Uterus (tissue), 3 donors: ENCODE measurements at regions not wholly inside any gene's neighbourhood (a gene's known extent, or its start where the extent isn't known, plus 50 kb on each side); places are given as distances from the start of the nearest gene placed in this dataset.

Source experiments
- DNase-seq, 2 donors: peaks; one replicate each; pipeline ENCODE4 v3.0.0-alpha.2; 2019 to 2020
- H3K27ac ChIP-seq, 2 donors: fragments of 200-600 bp; sonication (generic); 1 replicate in 1 of 2; 2 replicates in 1 of 2; pipeline ENCODE4 v1.5.1; 2016 to 2018
- H3K27me3 ChIP-seq, 2 donors: fragments of 200-600 bp; sonication (generic); one replicate each; pipeline ENCODE4 v1.5.1; 2018 to 2019; ENCODE audit warnings: control low read depth in 1 of 2
- H3K36me3 ChIP-seq, 2 donors: fragments of 200-600 bp; sonication (generic); one replicate each; pipeline ENCODE4 v1.5.1; 2019; ENCODE audit warnings: control low read depth in 1 of 2
- H3K4me1 ChIP-seq, 2 donors: fragments of 200-600 bp; sonication (generic); one replicate each; pipeline ENCODE4 v1.5.1; 2018 to 2019; ENCODE audit warnings: control low read depth in 1 of 2
- H3K4me3 ChIP-seq, 2 donors: fragments of 200-600 bp; sonication (generic); 1 replicate in 1 of 2; 2 replicates in 1 of 2; pipeline ENCODE4 v1.5.1; 2018 to 2019; ENCODE audit warnings: mild to moderate bottlenecking in 1 of 2
- H3K9me3 ChIP-seq, 2 donors: fragments of 200-600 bp; sonication (generic); one replicate each; pipeline ENCODE4 v1.5.1; 2019; ENCODE audit warnings: control low read depth in 1 of 2
- POLR2A ChIP-seq, 2 donors: fragments of 450-650 bp; IDR thresholded peaks; one replicate each; pipeline ENCODE4 v1.6.1; 2016; ENCODE audit warnings: antibody characterized with exemption in 2 of 2, mild to moderate bottlenecking in 1 of 2, moderate library complexity in 1 of 2
- intact Hi-C: fragments of 100-400 bp; cut with DNase I; formaldehyde crosslinking; loops from one replicate; pipeline ENCODE4 v1.15.1; 2023; ENCODE audit warnings: low total_unique reads
- TF ChIP-seq, protein P1 (sequence below), 4 experiments: fragments of 200-600 bp in 2 of 4; fragments of 450-650 bp in 2 of 4; sonication (generic) in 2 of 4; IDR thresholded peaks; one replicate each; pipeline ENCODE4 v1.5.1; 2016 to 2019; ENCODE audit warnings: antibody characterized with exemption in 4 of 4, mild to moderate bottlenecking in 2 of 4, moderate library complexity in 1 of 4
- donor health status: DM: yes; HTN: yes; CAD: no.

DNA sequence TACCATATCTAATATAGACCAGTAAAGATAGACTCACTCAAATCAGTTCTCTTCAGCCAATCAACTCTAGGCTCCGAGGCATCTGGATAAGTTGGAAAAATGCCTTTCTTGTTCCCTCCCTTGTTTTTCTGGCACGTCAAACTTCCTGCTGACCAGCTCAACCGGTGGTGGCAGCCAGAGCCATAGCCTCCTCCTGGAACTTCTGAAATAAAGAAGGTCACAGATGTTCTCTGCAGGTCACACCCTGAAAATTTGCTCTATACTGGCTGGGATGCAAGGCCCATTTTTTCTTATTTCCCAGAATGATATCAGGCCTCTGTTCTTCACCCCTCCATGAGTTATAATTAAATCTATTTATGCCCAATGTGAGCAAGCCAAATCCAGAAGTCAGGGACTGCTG, 81.9 kb downstream of the BMP4 start:
- TF ChIP-seq, protein P1, sequence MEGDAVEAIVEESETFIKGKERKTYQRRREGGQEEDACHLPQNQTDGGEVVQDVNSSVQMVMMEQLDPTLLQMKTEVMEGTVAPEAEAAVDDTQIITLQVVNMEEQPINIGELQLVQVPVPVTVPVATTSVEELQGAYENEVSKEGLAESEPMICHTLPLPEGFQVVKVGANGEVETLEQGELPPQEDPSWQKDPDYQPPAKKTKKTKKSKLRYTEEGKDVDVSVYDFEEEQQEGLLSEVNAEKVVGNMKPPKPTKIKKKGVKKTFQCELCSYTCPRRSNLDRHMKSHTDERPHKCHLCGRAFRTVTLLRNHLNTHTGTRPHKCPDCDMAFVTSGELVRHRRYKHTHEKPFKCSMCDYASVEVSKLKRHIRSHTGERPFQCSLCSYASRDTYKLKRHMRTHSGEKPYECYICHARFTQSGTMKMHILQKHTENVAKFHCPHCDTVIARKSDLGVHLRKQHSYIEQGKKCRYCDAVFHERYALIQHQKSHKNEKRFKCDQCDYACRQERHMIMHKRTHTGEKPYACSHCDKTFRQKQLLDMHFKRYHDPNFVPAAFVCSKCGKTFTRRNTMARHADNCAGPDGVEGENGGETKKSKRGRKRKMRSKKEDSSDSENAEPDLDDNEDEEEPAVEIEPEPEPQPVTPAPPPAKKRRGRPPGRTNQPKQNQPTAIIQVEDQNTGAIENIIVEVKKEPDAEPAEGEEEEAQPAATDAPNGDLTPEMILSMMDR (IDR thresholded peaks at IDR 0.05): no peak
- TF ChIP-seq POLR2A (IDR thresholded peaks at IDR 0.05): no peak
- no peak for DNase-seq
- Histone ChIP-seq H3K27me3 (no peaks in the 10 kb centered on the region), H3K4me1 (no peaks in the 10 kb centered on the region), H3K9me3 (no peaks in the 10 kb centered on the region), H3K27ac (peak overlapping the region in 1 of 2 donors; percentile 39), H3K4me3 (no peak overlapping the region), H3K36me3 (no peaks in the 10 kb centered on the region)
- intact Hi-C loops: no loop called here

DNA sequence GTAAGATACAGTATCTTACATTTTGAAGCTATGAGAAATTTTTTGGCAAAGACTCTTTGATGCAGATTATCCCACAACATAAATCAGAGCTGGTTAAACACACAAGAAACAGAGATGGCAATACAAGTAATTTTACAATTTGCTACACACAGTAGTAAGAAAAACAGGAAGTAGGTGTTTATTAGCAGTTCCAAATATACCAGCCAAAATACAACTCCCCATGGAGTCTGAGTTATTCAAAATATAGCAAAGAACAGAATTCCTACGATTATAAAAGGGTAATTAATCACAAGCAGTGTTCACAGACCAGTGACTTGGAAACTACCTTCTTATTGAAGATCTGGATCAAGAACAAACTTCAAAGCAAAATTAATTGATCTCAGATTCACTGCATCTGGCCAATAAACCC, 83.9 kb downstream of the BMP4 start:
- intact Hi-C loops: no loop called here

DNA sequence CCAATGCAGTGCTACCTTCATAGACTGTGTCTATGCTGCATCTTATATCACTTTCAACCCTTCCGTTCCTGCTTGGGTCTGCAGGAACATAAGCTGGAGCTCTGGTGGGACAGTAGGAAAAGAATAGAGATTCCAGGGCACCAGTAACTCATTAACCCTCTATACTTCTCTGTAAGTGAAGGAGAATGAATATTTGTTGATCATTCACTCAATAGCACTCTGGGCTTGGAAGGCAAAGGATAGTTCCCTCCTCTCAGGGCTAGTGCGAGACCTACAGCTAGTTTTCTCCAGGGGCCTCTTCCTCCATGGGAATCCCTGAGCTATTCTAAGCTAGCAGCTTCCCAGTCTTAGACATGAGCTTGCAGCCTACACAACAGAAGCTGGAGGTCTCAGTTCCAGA, 84.7 kb downstream of the BMP4 start:
- TF ChIP-seq, protein P1 (IDR thresholded peaks at IDR 0.05): no peak
- H3K4me3 ChIP-seq: no peak overlapping the region
- no peaks in the 10 kb centered on the region for H3K27me3 ChIP-seq

More for the DNA sequence above, 83.9 kb downstream of the BMP4 start:
- Histone ChIP-seq H3K27me3 (no peaks in the 10 kb centered on the region), H3K9me3 (no peaks in the 10 kb centered on the region), H3K4me1 (no peaks in the 10 kb centered on the region), H3K36me3 (no peaks in the 10 kb centered on the region), H3K4me3 (no peak overlapping the region), H3K27ac (no peak overlapping the region)
- no peak for DNase-seq
- no peak for TF ChIP-seq POLR2A (IDR thresholded peaks at IDR 0.05)

DNA sequence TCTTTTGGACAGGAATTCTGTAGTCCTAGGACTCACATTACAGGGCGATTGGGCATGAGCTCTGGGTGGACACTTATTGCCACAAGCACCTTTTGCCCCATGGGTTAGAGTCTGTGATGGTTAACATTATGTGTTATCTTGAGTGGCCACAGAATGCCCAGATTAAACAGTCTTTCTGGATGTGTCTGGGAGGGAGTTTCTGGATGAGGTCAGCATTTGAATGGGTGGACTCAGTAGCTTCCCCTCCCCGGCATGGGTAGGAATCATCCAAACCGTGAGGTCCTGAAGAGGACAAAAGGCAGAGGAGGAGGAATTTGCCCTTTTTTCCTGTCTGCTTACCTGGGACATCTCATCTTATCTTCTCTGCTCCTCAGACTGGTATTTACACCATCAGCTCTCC, 85.6 kb downstream of the BMP4 start:
- Histone ChIP-seq H3K4me1 (no peaks in the 10 kb centered on the region), H3K9me3 (no peaks in the 10 kb centered on the region), H3K4me3 (no peak overlapping the region), H3K36me3 (no peaks in the 10 kb centered on the region), H3K27me3 (no peaks in the 10 kb centered on the region), H3K27ac (no peak overlapping the region)
- intact Hi-C loops: no loop called here
- TF ChIP-seq POLR2A (IDR thresholded peaks at IDR 0.05): no peak
- TF ChIP-seq, protein P1 (IDR thresholded peaks at IDR 0.05): no peak
- DNase-seq: no peak

More for the DNA sequence above, 84.7 kb downstream of the BMP4 start:
- Histone ChIP-seq H3K27ac (no peak overlapping the region), H3K4me1 (no peaks in the 10 kb centered on the region), H3K9me3 (no peaks in the 10 kb centered on the region), H3K36me3 (no peaks in the 10 kb centered on the region)
- DNase-seq: no peak
- intact Hi-C loops: no loop called here

DNA sequence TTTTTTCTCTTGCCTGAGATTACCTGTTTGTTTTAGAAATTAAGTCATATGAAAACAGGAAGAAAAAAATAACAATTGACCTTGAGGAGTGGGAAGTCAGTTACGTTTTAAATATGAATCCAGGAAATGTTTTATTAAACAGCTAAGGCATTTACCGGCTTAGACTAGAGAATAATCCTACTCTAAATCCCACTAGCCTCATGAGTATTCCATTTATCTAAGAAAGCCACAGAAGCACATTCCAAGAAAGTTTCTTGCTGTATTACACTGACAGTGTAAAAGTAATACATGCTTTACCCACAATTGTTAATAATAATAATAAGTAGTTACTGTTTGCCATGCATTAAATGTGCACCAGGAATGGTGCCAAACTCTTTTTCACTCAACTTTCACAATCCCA, 90.9 kb downstream of the BMP4 start:
- DNase-seq: no peak
- Histone ChIP-seq H3K4me3 (no peak overlapping the region), H3K27ac (no peak overlapping the region), H3K4me1 (no peaks in the 10 kb centered on the region), H3K36me3 (no peaks in the 10 kb centered on the region), H3K27me3 (no peaks in the 10 kb centered on the region), H3K9me3 (no peaks in the 10 kb centered on the region)
- intact Hi-C loops: no loop called here
- TF ChIP-seq, protein P1 (IDR thresholded peaks at IDR 0.05): no peak
- TF ChIP-seq POLR2A (IDR thresholded peaks at IDR 0.05): no peak

DNA sequence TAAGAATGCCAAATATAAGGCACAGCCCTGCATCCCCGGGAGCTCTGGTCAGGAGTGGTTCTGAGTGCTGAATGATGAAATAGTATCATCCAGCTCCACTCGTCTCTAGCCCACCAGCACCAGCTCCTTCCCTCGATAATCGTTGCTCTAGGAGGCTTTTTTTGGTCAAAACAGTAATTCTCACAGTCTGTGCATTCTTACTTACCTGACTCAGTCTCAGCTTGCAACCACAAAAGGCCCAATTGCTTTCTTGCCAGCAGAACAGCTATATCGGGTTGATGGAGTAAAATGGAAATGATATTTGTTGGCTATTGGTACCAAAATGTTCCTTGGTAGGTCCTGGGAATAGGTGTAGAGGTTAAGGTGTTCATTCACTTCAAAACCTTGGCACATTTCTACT, 94.8 kb downstream of the BMP4 start:
- H3K4me1 ChIP-seq: no peaks in the 10 kb centered on the region
- H3K27me3 ChIP-seq: no peaks in the 10 kb centered on the region
- no peak for DNase-seq
- H3K9me3 ChIP-seq: no peaks in the 10 kb centered on the region
- no peak overlapping the region for H3K27ac ChIP-seq
- intact Hi-C loops: no loop called here
- TF ChIP-seq POLR2A (IDR thresholded peaks at IDR 0.05): no peak
- TF ChIP-seq, protein P1 (IDR thresholded peaks at IDR 0.05): no peak
- no peak overlapping the region for H3K4me3 ChIP-seq
- no peaks in the 10 kb centered on the region for H3K36me3 ChIP-seq
